HG03045 (cell line): ENCODE measurements at regions not wholly inside any gene's neighbourhood (a gene's known extent, or its start where the extent isn't known, plus 50 kb on each side); places are given as distances from the start of the nearest gene placed in this dataset.

Source experiments
- ATAC-seq: cut with Tn5 transposase; IDR thresholded peaks from one replicate; pipeline ENCODE4 v1.9.1; 2021; ENCODE audit warnings: mild to moderate bottlenecking, moderate library complexity; ENCODE audit not compliant: unreplicated experiment

- no peak for ATAC-seq
Observed at GRCh38 chr2:48249631-48250473, 64.6 kb upstream of the FOXN2 start.

- no peak for ATAC-seq
Observed at GRCh38 chr2:48250474-48250844, 64.0 kb upstream of the FOXN2 start.

GRCh38 chr2:48250943-48251342 is 63.5 kb upstream of the FOXN2 start:
- no peak for ATAC-seq

- no peak for ATAC-seq
Observed at GRCh38 chr2:48251437-48252148, 62.9 kb upstream of the FOXN2 start.

GRCh38 chr2:48253301-48253700 is 61.2 kb upstream of the FOXN2 start:
- no peak for ATAC-seq

- ATAC-seq: no peak
Observed at GRCh38 chr2:48254839-48255238, 59.6 kb upstream of the FOXN2 start.

- no peak for ATAC-seq
Observed at GRCh38 chr2:48257456-48257855, 57.0 kb upstream of the FOXN2 start.

GRCh38 chr2:48258481-48259149 is 55.9 kb upstream of the FOXN2 start:
- no peak for ATAC-seq

- no peak for ATAC-seq
Observed at GRCh38 chr2:48259811-48260210, 54.7 kb upstream of the FOXN2 start.

GRCh38 chr2:48264627-48265026 is 49.9 kb upstream of the FOXN2 start:
- ATAC-seq: no peak
